Chondrocyte (in vitro differentiated cells): ENCODE measurements at regions not wholly inside any gene's neighbourhood (a gene's known extent, or its start where the extent isn't known, plus 50 kb on each side); places are given as distances from the start of the nearest gene placed in this dataset.

Experiments
- DNase-seq: peaks from one replicate; pipeline ENCODE4 v3.0.0; 2021; ENCODE audit warnings: mixed read lengths, low spot score
- H3K27ac Mint-ChIP-seq: one replicate; pipeline ENCODE4 v1.8.0; 2021; ENCODE audit warnings: mild to moderate bottlenecking, moderate library complexity, mixed read lengths; ENCODE audit not compliant: unreplicated experiment
- H3K27me3 Mint-ChIP-seq: 2 replicates; pipeline ENCODE4 v1.8.0; 2021; ENCODE audit warnings: low read depth, mixed read lengths
- H3K36me3 Mint-ChIP-seq: 2 replicates; pipeline ENCODE4 v1.8.0; 2021; ENCODE audit warnings: low read depth, mixed read lengths
- H3K4me1 Mint-ChIP-seq: 2 replicates; pipeline ENCODE4 v1.8.0; 2021; ENCODE audit warnings: low read depth, mild to moderate bottlenecking, mixed read lengths
- H3K4me3 Mint-ChIP-seq: one replicate; pipeline ENCODE4 v1.8.0; 2021; ENCODE audit warnings: mild to moderate bottlenecking, moderate library complexity, mixed read lengths; ENCODE audit not compliant: unreplicated experiment
- H3K9me3 Mint-ChIP-seq: 2 replicates; pipeline ENCODE4 v1.8.0; 2021; ENCODE audit warnings: low read depth, mixed read lengths
- CTCF ChIP-seq: fragments of 200-600 bp; sonication (generic); IDR thresholded peaks from 2 replicates; pipeline ENCODE4 v1.5.0; 2021; ENCODE audit warnings: antibody characterized with exemption, mild to moderate bottlenecking, moderate library complexity

- H3K9me3 Mint-ChIP-seq: peaks cover 11% of the 10 kb centered on the region
- H3K27me3 Mint-ChIP-seq: no peaks in the 10 kb centered on the region
- DNase-seq: no peak
Observed at GRCh38 chr2:236768393-236769140, 198.9 kb downstream of the ACKR3 start.

GRCh38 chr2:236769981-236770671 is 200.5 kb downstream of the ACKR3 start:
- Mint-ChIP-seq H3K4me3 (peak overlapping the region; percentile 27), H3K36me3 (peaks cover 3% of the 10 kb centered on the region), H3K27me3 (no peaks in the 10 kb centered on the region), H3K9me3 (peaks cover 11% of the 10 kb centered on the region), H3K27ac (peak overlapping the region; percentile 89), H3K4me1 (peaks cover 64% of the 10 kb centered on the region)
- DNase-seq: no peak
- TF ChIP-seq CTCF: no peak

More at GRCh38 chr2:236768393-236769140, 198.9 kb downstream of the ACKR3 start:
- peak overlapping the region; percentile 89 for H3K27ac Mint-ChIP-seq
- no peak for TF ChIP-seq CTCF
- no peak overlapping the region for H3K4me3 Mint-ChIP-seq
- H3K36me3 Mint-ChIP-seq: peaks cover 3% of the 10 kb centered on the region
- peaks cover 49% of the 10 kb centered on the region for H3K4me1 Mint-ChIP-seq

- H3K9me3 Mint-ChIP-seq: peaks cover 1% of the 10 kb centered on the region
- peaks cover 86% of the 10 kb centered on the region for H3K4me1 Mint-ChIP-seq
- no peak for TF ChIP-seq CTCF
- no peak overlapping the region for H3K27ac Mint-ChIP-seq
- H3K27me3 Mint-ChIP-seq: no peaks in the 10 kb centered on the region
- DNase-seq: no peak
- H3K36me3 Mint-ChIP-seq: no peaks in the 10 kb centered on the region
- no peak overlapping the region for H3K4me3 Mint-ChIP-seq
Observed at GRCh38 chr2:236772220-236772837, 202.7 kb downstream of the ACKR3 start.

GRCh38 chr2:236773206-236773605 is 203.6 kb downstream of the ACKR3 start:
- Mint-ChIP-seq H3K27ac (peak overlapping the region; percentile 59), H3K36me3 (no peaks in the 10 kb centered on the region), H3K4me3 (no peak overlapping the region), H3K4me1 (peaks cover 90% of the 10 kb centered on the region), H3K27me3 (no peaks in the 10 kb centered on the region), H3K9me3 (no peaks in the 10 kb centered on the region)
- no peak for TF ChIP-seq CTCF
- no peak for DNase-seq

- H3K4me1 Mint-ChIP-seq: peaks cover 85% of the 10 kb centered on the region
- no peak for DNase-seq
- no peak overlapping the region for H3K27ac Mint-ChIP-seq
- no peaks in the 10 kb centered on the region for H3K27me3 Mint-ChIP-seq
- peaks cover 1% of the 10 kb centered on the region for H3K9me3 Mint-ChIP-seq
- no peak for TF ChIP-seq CTCF
- H3K36me3 Mint-ChIP-seq: no peaks in the 10 kb centered on the region
- H3K4me3 Mint-ChIP-seq: no peak overlapping the region
Observed at GRCh38 chr2:236774171-236774570, 204.5 kb downstream of the ACKR3 start.
